HG03039 (cell line): ENCODE measurements at regions not wholly inside any gene's neighbourhood (a gene's known extent, or its start where the extent isn't known, plus 50 kb on each side); places are given as distances from the start of the nearest gene placed in this dataset.
A peak's percentile ranks its signal among the peaks of the same experiment; 100 is the strongest.
"Not testable (repeated sequence)": the region's sequence is repeated elsewhere in the genome, so short reads cannot be mapped to it uniquely, and the experiment has no call there.

ENCODE experiments used
- ATAC-seq: cut with Tn5 transposase; IDR thresholded peaks from one replicate; pipeline ENCODE4 v1.9.1; 2021; ENCODE audit warnings: mild to moderate bottlenecking, moderate library complexity; ENCODE audit not compliant: unreplicated experiment

DNA sequence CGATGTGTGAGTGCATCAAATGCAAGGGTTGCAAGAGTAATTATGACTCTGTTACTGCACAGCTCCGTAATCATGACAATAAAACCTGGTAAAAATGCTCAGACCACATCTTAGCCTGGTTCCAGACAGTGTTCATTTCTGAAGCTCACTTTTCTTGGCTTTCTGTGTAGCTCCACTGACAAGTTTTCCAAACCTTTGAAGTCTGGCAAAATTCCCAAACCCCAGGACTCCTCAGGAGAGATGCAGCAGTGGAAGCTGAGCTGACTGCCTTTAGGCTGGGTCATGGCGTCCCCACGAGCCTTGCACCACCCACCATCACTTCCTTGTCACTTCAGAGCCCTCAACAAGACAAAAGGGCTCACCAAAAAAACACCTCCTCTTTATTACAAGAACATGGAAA lies 131.6 kb upstream of the TAS2R1 start:
- ATAC-seq: no peak

DNA sequence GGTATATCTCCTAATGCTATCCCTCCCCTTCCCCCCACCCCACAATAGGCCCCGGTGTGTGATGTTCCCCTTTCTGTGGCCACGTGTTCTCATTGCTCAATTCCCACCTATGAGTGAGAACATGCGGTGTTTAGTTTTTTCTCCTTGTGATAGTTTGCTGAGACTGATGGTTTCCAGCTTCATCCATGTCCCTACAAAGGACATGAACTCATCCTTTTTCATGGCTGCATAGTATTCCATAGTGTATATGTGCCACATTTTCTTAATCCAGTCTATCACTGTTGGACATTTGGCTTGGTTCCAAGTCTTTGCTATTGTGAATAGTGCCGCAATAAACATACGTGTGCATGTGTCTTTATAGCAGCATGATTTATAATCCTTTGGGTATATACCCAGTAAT lies 122.5 kb upstream of the TAS2R1 start:
- ATAC-seq: not testable (repeated sequence)

DNA sequence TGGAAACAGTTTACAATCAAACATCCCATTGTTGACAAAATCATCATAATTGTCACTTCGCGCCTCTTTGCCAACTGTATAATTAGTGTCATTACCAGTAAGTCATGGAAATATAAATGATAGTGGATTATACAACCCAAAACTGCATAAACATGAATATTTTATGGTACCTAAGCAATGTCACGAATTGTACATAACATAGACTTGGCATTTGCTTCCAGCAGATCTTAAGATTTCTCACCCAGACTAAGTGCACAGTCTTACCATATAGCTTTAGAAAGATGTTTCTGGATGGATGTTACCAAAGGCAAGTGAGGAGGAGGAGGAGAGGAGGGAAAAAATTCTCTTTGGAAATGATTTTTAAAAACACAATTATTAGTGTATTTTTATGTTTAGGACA lies 113.4 kb upstream of the TAS2R1 start:
- no peak for ATAC-seq

DNA sequence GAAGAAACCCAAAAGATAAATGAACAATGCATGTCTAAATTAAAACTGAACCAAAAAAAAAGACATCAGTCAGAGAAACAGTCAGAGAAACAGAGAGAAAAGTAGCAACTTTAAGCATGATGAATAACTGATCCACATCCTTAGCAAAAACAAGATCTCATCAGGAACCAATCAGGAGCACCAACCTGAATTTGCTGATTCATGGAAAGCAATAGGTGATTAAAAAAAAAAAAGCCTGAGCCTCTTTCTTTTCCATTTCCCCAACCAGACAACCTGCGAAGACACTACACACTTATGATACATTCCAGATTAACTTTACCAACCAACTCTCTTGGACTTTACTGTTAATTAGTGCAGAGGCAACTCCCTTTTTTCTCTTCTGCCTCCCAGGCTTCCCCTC lies 112.7 kb upstream of the TAS2R1 start:
- no peak for ATAC-seq

DNA sequence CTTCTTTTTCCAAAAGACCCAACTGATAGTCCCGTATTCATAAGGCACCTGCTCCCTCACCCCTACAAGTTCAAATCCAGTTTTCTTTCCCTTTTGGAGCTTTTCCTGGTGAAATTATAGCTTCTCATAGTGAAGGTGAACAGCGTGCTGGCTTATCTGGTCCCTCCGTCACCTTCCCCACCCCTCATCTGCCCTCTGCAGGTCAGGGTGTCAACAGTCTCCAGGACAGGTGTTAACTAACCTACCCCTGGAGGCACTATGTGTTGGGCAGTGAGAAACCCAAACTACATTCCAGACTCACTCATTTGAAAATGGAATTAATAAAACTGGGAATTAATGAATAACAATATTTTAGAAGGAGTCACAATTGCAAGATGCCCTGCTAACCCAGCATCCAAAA lies 109.0 kb upstream of the TAS2R1 start:
- no peak for ATAC-seq

DNA sequence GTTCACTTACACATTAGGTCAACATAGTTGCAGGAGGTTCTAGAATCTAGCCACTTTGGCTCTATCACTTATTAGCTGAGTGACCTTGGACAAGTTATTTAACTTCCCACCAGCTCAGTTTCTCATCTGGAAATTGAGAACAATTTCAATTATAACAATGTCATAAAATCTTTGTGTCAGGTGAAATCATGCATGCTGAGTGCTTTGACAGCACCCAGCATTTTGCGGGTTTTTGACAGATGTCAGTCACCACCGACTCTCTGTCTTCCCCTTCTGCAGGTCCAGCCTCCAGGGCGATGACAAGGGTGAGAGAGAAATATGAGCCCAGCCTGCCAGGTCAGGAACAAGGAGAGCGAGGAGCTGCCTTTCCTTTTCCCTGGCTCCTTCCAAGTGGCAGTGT lies 107.1 kb upstream of the TAS2R1 start:
- ATAC-seq: no peak

DNA sequence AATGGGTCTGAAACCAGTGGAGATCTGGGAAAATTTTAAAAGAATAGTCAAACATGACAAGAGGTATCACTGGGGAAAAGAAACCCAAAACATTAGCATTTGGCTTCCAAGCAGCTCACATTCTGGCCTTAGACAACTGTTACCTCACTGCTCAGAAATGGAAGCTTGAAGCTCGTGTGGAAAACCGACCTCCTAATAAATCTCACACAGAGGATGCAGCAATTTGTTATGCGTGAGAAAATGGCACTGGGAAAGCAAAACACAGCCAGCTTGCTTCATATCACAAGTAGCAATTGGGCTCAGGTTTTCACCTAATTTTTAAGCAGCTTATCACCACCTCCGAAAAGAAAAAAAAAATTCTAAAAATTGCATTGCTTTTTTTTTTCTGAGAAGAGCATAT lies 103.3 kb upstream of the TAS2R1 start:
- ATAC-seq: no peak

DNA sequence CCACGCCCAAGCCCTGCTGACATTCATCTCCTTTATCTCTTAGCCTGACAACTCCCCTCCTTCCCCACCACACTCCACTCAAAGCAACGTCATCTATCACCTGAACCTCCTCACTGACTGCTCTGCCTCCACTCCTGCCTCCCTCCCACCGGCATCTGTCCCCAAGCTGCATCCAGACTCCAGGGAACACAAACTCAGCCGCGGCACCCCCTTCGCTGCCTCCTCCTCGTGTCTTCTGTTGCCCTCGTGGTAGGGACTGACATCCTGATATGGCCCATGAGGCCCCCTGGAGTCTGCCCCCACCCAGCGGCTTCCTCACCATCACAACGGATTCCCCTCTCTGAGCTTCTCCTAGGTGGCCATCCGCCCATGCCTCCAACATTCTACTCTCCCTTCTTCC lies 101.0 kb upstream of the TAS2R1 start:
- ATAC-seq: no peak

DNA sequence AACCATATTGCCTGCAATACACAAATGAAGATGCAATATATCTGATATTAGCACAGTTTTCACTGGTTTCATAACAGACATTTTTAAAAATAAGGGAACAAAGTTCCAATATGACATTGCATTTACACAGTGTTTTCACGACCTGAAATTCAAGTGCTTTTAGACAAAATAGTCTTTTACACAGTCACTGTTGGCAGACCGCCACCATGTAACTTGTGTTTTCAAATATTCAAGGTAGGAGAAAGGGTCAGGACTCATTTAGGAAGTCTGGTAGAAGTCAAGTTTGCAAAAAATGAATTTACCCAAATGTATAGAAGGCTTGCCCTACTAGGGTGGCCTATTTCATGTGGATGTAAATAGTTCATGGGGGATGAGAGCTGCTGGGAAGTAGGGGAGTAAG lies 98.1 kb upstream of the TAS2R1 start:
- no peak for ATAC-seq

DNA sequence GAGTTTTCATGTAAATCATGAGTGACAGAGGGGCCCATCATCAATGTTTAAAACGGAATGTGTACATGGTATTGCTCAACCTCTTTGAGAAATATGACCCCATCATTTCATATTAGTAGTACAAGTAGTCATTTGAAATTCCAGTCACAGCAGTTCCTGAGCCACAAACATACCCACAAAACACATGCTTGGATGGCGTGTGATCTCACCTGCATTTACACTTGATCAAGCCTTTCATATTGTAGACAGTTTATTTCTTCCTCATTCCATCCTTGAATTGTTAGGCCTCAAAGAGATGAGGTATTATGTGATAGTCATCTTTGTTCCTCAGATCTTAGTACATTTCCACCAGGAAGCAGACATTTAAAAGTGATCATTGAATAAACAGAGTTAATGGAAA lies 96.8 kb upstream of the TAS2R1 start:
- ATAC-seq: no peak

DNA sequence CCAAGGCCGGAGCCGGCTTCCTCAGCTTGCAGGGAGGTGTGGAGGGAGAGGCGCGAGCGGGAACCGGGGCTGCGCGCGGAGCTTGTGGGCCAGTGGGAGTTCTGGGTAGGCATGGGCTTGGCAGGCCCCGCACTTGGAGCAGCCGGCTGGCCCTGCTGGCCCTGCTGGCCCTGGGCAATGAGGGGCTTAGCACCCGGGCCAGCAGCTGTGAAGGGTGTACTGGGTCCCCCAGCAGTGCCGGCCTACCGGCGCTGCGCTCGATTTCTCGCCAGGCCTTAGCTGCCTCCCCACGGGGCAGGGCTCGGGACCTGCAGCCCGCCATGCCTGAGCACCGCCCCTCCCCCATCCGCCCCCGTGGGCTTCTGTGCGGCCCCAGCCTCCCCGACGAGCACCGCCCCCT lies 95.1 kb upstream of the TAS2R1 start:
- not testable (repeated sequence) for ATAC-seq

DNA sequence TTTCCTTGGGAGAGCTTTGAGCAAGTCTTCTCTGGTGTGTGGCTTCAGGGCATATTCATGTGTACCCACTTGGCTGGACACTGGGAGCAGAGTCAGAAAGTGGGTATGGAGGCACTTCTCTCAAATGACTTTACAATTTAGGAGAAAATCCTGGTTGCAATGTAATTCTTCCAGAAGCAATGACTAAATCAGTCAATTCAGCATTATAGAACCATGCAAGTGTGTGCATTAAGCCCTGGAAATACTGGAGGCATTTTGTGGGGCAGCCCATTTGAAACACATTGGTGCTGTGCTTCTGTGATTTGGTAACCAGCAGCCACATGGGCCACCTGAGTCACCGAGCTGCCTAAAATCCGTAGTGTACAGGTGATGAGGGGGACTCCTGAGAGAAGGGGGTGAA lies 94.6 kb upstream of the TAS2R1 start:
- ATAC-seq: no peak

DNA sequence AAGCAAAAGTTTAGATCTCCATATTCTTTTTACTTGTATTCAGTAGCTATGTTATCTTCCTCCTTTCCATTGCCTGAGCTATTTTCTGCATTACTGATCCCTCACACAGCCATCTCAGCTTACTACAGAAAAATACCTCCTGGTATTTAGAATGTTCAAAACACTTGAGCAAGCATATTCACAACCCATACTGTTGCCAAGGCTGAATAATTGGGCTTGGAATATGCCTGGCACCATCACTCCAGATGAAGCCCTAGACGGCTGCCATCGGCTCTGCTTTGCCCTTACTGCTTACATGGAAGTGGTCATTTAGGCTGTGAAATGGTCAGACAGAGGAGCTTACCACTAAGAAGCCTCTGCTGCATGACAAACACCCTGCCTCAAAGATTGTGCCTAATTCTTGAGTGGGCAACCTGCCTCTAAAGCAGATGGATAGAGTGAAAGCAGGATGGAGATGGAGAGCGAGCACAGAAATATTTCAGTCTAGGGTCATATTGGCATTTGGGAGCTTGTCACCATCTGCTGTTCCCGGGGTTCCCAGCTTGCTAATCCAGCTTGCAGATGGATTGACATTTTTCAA lies 92.5 kb upstream of the TAS2R1 start:
- ATAC-seq: no peak

DNA sequence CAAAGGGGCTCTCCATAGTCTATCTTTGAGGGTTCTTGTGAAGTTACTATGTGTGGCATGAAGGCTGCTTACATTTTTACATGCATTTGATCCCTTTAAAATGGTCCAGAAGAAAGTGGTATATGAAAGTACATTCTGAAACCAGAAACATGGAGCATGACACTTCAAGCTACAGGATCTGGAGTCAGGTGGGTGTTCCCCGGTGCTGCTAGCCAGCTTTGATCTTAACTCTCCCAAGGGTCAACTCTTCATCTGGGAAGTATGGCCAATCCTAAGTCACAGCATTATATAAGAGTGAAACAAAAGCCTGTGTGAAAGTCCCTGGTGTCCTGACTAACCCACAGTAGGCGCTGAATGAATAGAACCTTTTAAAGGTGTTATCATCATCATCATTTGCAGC lies 91.0 kb upstream of the TAS2R1 start:
- no peak for ATAC-seq

DNA sequence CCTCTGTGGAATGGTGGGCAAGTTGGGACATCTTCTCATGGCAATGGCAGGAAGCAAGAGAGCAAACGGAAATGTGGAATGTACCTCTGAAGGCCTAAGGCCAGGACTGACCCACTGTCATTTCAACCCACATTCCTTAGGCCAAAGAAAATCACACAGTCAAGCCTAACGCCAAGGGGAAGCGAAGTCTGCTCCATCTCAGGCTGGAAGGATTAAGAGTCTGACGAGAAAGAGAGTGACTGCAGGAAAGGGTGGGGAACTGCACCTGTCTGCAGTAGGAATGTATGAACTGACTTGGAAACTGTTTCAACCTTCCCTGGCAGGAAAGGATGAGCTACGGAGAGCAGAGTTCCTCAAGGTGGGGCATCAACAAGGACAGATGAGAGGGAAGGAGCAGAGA lies 90.2 kb upstream of the TAS2R1 start:
- no peak for ATAC-seq

DNA sequence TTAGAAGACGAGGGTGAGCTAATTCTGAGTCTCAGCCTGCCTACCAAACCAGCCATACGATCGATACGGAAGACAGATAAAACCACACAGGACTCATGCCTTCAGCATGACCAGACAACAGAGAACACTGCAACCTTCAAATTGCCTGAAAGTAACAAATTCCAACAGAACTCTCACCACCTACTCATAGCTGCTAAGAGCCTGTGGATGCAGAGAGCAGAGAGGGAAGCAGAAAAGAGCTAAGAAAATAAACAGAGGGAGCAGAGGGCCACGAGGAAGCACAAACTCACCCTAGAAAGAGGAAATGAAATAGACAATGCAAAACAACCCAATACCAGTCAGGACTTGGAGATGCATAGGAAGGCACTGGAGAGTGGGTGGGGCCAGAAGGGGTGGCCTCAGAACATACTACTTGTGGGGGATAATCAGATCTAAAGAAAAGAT lies 86.7 kb upstream of the TAS2R1 start:
- ATAC-seq: peak; percentile 91

DNA sequence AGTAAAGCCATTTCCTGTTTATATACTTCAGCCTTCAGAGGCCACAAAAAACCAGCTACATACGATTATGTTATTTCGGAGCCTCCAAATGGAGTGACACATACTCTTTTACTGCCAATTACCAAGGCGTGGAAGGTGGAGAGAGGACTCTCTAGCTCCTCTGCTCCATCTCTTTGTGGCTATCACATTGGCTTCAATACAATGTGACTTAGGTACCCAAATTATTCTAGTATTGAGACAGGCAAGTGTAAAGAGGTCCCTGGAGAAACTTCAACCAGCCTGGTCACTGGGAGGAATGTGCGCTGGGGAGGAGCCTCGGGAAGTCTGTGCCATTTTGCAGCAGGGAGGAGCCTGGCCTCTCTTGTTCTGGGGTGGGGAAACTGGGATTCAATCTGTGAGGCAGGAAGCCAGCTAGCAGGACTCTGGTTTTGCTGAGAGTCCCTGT lies 85.8 kb upstream of the TAS2R1 start:
- no peak for ATAC-seq

DNA sequence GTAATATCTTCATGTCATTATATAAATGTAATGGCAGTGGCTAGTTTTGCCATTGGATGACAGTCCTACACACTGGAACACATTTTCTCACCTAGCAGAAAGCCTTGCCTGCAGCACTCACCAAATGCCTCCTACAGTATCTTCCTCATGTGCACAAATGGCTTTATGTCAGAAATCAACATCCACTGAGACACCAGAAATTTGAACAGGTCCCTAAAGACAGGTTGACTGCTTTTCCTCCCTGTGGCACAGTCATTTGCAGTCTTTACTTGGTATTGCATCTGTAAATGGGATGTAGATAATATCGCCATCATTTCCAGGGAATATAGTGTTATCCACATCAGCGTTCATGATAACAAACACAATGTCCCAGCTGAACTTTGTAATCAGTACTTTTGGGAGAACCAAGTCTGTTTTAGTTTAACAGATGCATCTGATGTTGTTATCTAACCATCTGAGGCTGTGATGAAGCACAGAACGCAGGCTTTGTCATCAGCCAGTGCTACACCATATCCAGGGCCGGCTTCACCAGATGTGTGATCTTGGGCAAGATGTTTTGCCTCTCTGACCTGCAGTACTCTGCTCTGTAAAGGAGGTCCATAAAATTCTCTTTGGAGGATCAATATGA lies 83.9 kb upstream of the TAS2R1 start:
- no peak for ATAC-seq

DNA sequence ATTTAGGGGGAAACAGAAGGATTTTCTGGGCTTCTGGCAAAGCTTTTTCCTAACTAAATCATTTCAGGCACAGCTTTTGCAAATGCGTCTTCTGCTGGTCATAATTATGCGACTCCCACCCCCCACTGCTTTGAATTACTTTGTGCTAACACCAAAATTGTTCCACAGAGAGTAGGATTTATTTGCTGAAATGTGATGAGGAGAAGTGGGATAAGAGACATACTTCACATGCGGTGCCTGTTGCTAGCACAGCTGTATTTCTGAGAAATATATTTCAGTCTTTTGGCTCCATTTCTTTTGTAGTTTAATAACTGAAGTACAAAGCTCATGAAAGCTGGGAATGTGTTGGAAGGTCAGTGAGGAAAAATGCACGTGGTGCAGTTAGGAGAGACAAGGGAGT lies 83.2 kb upstream of the TAS2R1 start:
- ATAC-seq: no peak

DNA sequence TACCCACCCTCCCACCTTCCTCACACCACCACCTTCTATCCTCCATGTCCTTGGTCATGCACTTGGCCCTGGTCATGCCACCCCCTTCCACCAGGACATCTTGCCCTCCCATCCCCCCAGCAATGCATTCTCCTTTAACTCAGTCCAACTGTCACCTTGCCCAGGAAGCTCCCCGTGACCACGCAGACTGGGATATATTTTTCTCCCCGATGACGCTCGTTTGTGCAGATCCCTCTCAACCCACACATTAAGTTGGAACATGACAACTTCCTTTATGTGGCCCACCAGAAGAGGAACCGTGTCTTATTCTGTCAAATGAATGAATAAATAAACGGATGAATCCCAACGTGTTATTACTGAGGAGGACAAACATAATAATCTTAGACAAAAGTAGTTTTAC lies 82.8 kb upstream of the TAS2R1 start:
- ATAC-seq: no peak

DNA sequence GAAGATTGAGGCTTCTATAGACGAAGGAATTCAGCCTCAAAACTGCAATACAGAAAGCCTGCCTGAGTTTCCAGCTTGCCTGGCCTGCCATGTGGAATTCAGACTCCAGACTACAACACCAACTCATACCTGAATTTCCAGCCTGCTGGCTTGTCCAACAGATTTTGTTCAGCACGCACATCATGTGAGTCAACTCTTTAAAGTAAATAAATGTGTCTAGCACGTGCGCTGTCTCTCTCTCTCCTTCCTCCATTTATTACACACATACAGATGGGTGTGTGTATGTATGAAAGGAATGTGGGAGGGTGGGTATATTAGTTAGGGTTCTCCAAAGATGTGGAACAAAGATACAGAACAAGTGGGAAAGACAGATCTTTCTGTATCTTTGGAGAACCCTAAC lies 82.4 kb upstream of the TAS2R1 start:
- ATAC-seq: no peak

DNA sequence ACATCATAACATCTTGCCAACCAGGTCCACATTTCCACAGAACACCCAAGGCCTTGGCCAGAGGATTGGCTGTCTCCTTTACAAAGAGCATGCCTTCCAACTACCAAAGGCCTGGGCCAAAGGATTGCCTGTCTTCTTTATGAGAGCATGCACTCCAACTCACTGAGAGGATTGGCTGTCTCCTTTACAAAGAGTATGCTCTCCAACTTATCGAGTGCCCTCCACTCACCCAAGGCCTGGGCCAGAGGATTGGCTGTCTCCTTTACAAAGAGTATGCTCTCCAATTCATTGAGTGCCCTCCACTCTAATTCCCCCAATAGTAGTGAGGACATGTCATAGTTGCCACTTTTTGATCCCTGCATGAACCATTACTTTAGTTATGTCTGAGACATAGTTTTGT lies 79.9 kb upstream of the TAS2R1 start:
- ATAC-seq: no peak
